ENCODE measurements at regions not wholly inside any gene's neighbourhood (a gene's known extent, or its start where the extent isn't known, plus 50 kb on each side); places are given as distances from the start of the nearest gene placed in this dataset.
"Not testable (repeated sequence)": the region's sequence is repeated elsewhere in the genome, so short reads cannot be mapped to it uniquely, and the experiment has no call there.

DNA sequence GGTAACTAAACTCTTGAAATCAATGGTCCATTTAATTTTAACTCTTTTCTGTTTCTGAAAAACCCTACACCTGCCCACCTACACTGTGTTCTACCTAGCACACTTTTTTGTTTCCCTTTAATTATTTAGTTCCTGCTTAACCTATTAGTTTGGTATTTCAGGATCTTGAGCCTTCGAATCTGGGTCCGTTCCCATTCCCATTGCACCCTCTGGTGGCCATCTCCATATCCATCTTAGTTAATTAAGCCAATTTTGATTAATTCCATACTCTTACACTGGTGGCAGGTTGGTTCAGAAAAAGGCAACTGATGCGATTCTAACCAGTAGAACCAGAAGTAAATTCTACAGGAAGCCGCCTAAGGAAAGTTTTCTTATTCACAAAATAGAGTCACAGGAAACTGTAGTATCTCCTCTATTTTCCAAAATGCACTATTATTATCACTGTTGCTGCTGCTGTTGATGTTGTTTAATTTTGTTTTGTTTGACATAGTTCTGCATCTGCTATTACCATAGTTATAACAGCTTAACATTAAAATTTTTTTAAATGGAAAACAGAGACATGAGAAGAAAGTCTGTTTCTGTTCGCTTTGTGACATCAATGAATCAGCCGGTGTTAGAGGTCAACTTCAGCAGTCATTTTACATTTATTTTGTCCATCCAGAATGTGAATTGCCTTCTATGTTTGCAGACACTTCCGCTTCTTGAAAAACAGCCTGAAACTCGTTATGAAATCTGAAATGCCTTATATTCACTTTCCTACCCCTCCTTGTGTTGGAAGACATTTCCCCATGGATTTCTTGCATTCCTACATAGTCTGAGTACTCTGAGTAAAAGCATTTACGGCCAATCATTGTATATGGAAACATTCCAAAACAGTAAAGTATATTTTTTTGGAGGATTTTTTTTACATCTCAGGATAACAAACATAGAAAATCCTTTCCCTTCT lies 115.5 kb upstream of the NCAM2 start:
- peak; percentile 60 for DNase-seq

DNA sequence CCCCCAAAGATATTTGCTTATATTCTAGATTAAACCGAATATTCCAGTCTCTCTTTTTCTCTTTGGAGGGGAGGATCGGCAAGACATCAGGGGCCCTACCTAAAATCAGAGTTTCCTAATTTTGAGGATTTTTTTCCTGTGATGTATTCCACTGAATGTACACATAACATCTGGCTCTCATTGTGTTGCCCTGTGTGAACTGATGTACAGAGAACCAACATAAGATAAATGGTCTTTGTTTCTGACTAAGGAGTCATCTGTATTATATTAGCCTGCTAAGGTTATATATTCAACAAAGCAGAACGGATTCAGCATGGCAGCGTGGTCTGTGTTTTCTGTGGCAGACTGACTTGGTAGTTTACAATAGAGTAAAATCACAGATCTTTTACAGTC lies 114.8 kb upstream of the NCAM2 start:
- DNase-seq = no peak

DNA sequence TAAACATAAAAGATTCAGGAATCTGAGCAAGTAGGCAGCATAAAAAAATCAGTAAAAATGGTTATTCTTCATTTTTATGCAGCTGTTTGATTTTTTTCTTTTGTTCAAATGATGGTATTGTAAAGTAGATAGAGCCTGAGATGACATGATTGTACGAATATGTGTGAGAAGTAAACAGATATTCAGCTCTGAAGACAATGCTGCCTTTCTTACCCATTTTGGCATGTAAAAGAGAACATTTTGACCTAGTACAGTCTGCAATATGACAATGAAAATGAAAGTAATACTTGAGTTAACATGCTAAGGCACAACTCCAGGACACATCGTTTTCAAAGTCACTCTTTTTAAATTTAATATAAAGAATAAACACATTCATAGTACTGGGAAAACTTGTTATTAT lies 95.7 kb upstream of the NCAM2 start:
- DNase-seq = no peak

DNA sequence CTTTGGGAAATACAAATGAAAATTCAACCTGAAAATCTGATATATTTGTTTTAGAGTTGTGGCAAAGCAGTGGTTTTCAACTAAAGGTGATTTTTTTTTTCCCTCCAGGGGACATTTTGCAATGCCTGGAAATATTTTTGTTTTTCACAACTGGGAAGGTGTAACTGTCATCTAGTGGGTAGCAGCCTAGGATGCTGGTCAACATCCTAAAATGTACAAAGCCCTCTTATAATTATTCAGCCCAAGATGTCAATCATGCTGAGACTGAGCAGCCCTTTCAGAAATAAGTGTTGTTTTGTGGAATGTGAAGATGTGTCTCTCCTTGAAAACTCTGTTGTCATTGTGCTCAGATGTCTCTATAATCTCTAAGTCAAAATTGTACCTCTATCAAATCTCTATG lies 95.2 kb upstream of the NCAM2 start:
- no peak for DNase-seq

DNA sequence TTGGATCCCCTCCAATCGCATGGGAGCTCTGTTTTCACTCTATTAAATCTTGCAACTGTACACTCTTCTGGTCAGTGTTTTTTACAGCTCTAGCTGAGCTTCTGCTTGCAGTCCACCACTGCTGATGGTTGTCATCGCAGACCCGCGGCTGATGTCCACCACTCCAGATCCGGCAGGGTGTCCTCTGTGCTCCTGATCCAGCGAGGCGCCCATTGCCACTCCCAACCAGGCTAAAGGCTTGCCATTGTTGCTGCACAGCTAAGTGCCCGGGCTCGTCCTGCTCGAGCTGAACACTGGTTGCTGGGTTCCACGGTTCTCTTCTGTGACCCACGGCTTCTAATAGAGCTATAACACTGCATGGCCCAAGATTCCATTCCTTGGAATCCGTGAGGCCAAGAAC lies 70.7 kb upstream of the NCAM2 start:
- DNase-seq = not testable (repeated sequence)

DNA sequence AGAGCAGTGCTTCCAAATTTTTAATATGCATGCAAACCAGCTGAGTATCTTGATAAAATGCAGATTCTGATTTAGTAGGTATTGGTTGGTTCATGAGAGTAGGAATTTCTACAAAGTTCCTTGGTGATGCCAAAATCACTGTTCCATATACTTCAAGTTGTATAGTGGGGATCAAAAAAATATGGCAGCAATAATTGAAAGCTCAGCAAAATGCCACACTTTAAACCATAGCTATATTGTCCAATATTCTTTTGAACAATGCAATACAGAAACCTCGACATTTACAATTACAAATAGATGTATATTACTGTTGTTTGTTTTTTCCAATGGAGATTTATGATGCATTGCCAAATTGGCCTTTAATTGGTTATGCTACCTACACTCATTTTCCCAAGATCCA lies 55.7 kb upstream of the NCAM2 start:
- DNase-seq = no peak

DNA sequence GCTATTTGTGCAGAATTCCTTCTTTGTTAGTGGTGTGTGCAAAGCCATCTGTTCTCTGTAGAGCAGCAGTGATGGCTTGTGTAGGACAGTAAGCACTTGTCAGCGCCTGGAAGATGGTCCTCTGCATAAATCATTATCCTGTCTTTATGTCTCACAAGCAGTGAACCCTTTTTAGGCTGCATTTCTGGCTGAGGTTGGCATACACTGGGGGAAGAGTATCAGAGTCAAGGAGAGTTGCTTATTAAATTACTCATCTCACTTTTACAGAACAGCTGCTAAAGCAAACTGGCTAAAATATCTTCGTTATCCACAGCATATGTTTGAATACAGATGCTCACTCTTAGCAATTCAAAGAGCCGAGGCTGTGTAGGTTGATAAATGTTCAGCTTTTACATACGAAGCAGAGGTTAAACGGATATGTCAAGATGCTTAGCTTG lies 54.6 kb upstream of the NCAM2 start:
- no peak for DNase-seq

DNA sequence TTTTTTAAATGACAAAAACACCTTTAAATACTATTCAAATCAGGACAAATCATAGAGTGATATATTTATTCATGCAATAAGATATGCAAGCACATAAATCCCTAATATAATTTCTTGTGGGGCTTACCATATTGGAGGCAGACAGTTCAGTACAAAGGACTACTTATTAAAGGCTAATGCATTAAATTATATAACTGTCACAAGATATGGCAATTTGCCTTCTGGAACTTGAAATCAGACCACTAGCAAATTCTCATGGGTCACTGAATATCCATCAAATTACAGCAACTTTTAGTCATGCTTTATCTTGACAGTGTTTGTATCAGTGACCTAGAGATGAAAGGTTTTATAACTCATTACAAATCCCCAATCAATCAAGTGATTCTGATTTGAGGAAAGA lies 54.1 kb upstream of the NCAM2 start:
- no peak for DNase-seq

DNA sequence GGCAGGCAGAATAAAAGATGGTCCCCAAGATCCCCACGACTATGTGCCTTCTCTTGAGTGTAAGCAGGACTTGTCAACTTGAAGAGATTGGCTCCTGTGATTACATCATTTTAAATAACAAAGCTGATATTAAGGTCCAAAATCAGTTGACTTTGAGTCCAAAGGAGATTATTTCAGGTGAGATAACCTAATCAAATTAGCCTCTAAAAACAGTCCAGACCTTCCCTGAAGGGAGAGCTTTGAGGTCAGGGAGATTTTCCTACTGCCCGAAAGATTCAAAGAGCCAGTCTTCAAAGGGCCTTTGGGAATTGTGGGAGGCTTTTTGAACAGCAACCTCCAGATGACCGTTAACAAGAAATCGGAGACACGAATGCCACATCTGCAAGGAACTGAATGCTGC lies 51.5 kb upstream of the NCAM2 start:
- DNase-seq = no peak

All from NCI-H1092 treated with DMSO at 0.1 percent for 48 hours (cell line).